ENCODE measurements at regions not wholly inside any gene's neighbourhood (a gene's known extent, or its start where the extent isn't known, plus 50 kb on each side); places are given as distances from the start of the nearest gene placed in this dataset.

- Histone ChIP-seq H3K9ac (ENCODE audit: low read length) (no peak overlapping the region), H4K20me1 (ENCODE audit: low read depth, low read length) (no peaks in the 10 kb centered on the region; the same call in 1 of the 2 replicates), H3K4me3 (ENCODE audit: insufficient read depth, low read length, poor library complexity, severe bottlenecking) (no peak overlapping the region), H3K27me3 (ENCODE audit: low read length) (no peaks in the 10 kb centered on the region), H3K79me2 (ENCODE audit: insufficient read depth, low read length) (no peaks in the 10 kb centered on the region), H3K27ac (ENCODE audit: low read depth, low read length) (no peak overlapping the region), H3K9me3 (ENCODE audit: insufficient read depth, low read length) (no peaks in the 10 kb centered on the region), H3K9me2 (replicated peaks; ENCODE audit: insufficient read depth, low read length) (no peaks in the 10 kb centered on the region), H3K36me3 (ENCODE audit: low read length) (no peaks in the 10 kb centered on the region), H3F3A (ENCODE audit: insufficient read depth) (no peaks in the 10 kb centered on the region), H3K4me2 (ENCODE audit: low read depth, low read length, poor library complexity, severe bottlenecking) (no peak overlapping the region), H2AFZ (ENCODE audit: low read depth, low read length, severe bottlenecking) (no peak overlapping the region)
- TF ChIP-seq EZH2phosphoT487 (conservative IDR thresholded peaks at IDR 0.05; ENCODE audit: low read length) (no peak), CTCF (IDR thresholded peaks at IDR 0.05; ENCODE audit: insufficient read depth, low read length, poor library complexity, severe bottlenecking) (no peak)
These were observed 138.8 kb upstream of the SOX6 start for GRCh38 chr11:16494918-16495691.

GRCh38 chr11:16484434-16484833, 128.1 kb upstream of the SOX6 start:
- no peak overlapping the region for H3K4me2 ChIP-seq (ENCODE audit: low read depth, low read length, poor library complexity, severe bottlenecking)
- no peaks in the 10 kb centered on the region for H3K36me3 ChIP-seq (ENCODE audit: low read length)
- H3K27ac ChIP-seq (ENCODE audit: low read depth, low read length), result no peak overlapping the region
- no peaks in the 10 kb centered on the region for H3K9me2 ChIP-seq (replicated peaks; ENCODE audit: insufficient read depth, low read length)
- no peaks in the 10 kb centered on the region for H3K9me3 ChIP-seq (ENCODE audit: insufficient read depth, low read length)
- H2AFZ ChIP-seq (ENCODE audit: low read depth, low read length, severe bottlenecking), result no peak overlapping the region
- no peak overlapping the region for H3K9ac ChIP-seq (ENCODE audit: low read length)
- H4K20me1 ChIP-seq (ENCODE audit: low read depth, low read length), result no peaks in the 10 kb centered on the region
- no peaks in the 10 kb centered on the region for H3F3A ChIP-seq (ENCODE audit: insufficient read depth)
- H3K27me3 ChIP-seq (ENCODE audit: low read length), result no peaks in the 10 kb centered on the region
- TF ChIP-seq EZH2phosphoT487 (conservative IDR thresholded peaks at IDR 0.05; ENCODE audit: low read length), result no peak
- no peak for TF ChIP-seq CTCF (IDR thresholded peaks at IDR 0.05; ENCODE audit: insufficient read depth, low read length, poor library complexity, severe bottlenecking)
- H3K79me2 ChIP-seq (ENCODE audit: insufficient read depth, low read length), result no peaks in the 10 kb centered on the region
- no peak overlapping the region for H3K4me3 ChIP-seq (ENCODE audit: insufficient read depth, low read length, poor library complexity, severe bottlenecking)

GRCh38 chr11:16474659-16475058, 118.3 kb upstream of the SOX6 start:
- Histone ChIP-seq H3K79me2 (ENCODE audit: insufficient read depth, low read length) (no peaks in the 10 kb centered on the region), H3K9me3 (ENCODE audit: insufficient read depth, low read length) (no peaks in the 10 kb centered on the region), H2AFZ (ENCODE audit: low read depth, low read length, severe bottlenecking) (no peak overlapping the region), H3K4me2 (ENCODE audit: low read depth, low read length, poor library complexity, severe bottlenecking) (no peak overlapping the region), H3K9me2 (replicated peaks; ENCODE audit: insufficient read depth, low read length) (no peaks in the 10 kb centered on the region), H3K9ac (ENCODE audit: low read length) (no peak overlapping the region), H4K20me1 (ENCODE audit: low read depth, low read length) (no peaks in the 10 kb centered on the region), H3K4me3 (ENCODE audit: insufficient read depth, low read length, poor library complexity, severe bottlenecking) (no peak overlapping the region), H3F3A (ENCODE audit: insufficient read depth) (no peaks in the 10 kb centered on the region), H3K27me3 (ENCODE audit: low read length) (0 out of 2 replicates have a peak, but pooled peaks cover under 1% of the 10 kb centered on the region), H3K27ac (ENCODE audit: low read depth, low read length) (no peak overlapping the region), H3K36me3 (ENCODE audit: low read length) (no peaks in the 10 kb centered on the region)
- no peak for TF ChIP-seq CTCF (IDR thresholded peaks at IDR 0.05; ENCODE audit: insufficient read depth, low read length, poor library complexity, severe bottlenecking)
- TF ChIP-seq EZH2phosphoT487 (conservative IDR thresholded peaks at IDR 0.05; ENCODE audit: low read length), result no peak

Data from SU-DHL-6 (cell line).